Endothelial cell of umbilical vein (primary cell): ENCODE measurements at regions not wholly inside any gene's neighbourhood (a gene's known extent, or its start where the extent isn't known, plus 50 kb on each side); places are given as distances from the start of the nearest gene placed in this dataset.

ENCODE experiments used
- BruUV-seq: library from RNA; stranded (reverse); fragments of 400-500 nt; replicated peaks from 2 replicates; lab custom pipeline; 2021; lab: Mats Ljungman, UMichigan
- CTCF ChIA-PET: fragments of 300-600, 350-600 bp; sonication (Branson Sonifier 250); formaldehyde crosslinking; loops from one replicate; lab custom pipeline; 2021; ENCODE audit warnings: antibody characterized with exemption, inconsistent platforms; lab: Charles Lee
- POLR2A ChIA-PET: fragments of 300-600, 350-600 bp; sonication (Branson Sonifier 250); formaldehyde crosslinking; loops from one replicate; lab custom pipeline; 2021; ENCODE audit warnings: antibody characterized with exemption, inconsistent platforms; lab: Charles Lee
- DNase-seq: peaks from one replicate; pipeline ENCODE4 v3.0.0-alpha.2; 2011; ENCODE audit warnings: low read depth, low spot score
- FAIRE-seq: peaks from 2 replicates; lab custom pipeline; 2011; peaks lifted over from hg19 to GRCh38; lab: Jason Lieb, UNC
- H2AFZ ChIP-seq: 2 replicates; pipeline ENCODE4 v1.6.0; 2012; ENCODE audit warnings: low read depth, low read length, control low read depth, inconsistent platforms
- H3K27ac ChIP-seq: 2 replicates; pipeline ENCODE4 v1.5.1; 2011; ENCODE audit warnings: low read depth, mild to moderate bottlenecking, control low read depth, low read length, moderate library complexity; ENCODE audit not compliant: insufficient read depth
- H3K27me3 ChIP-seq, 2 experiments: 2 replicates each; pipeline versions ENCODE4 v1.6.0 to v1.6.1; 2011; ENCODE audit warnings: low read length in 2 of 2, mixed read lengths in 1 of 2; ENCODE audit not compliant: control insufficient read depth in 2 of 2, insufficient read depth in 2 of 2
- H3K36me3 ChIP-seq, 2 experiments: 2 replicates in 1 of 2; 3 replicates in 1 of 2; pipeline ENCODE4 v1.5.1; 2011; ENCODE audit warnings: low read length in 2 of 2, mild to moderate bottlenecking in 1 of 2, moderate library complexity in 1 of 2; ENCODE audit not compliant: control insufficient read depth in 2 of 2, insufficient read depth in 2 of 2; ENCODE audit errors: extremely low read depth in 1 of 2
- H3K4me1 ChIP-seq: 3 replicates; pipeline ENCODE4 v1.5.1; 2011; ENCODE audit warnings: mild to moderate bottlenecking, low read length; ENCODE audit not compliant: control insufficient read depth, insufficient read depth; ENCODE audit errors: extremely low read depth
- H3K4me2 ChIP-seq: 2 replicates; pipeline ENCODE4 v1.6.1; 2011; ENCODE audit warnings: low read length, control low read depth, mixed read lengths; ENCODE audit not compliant: insufficient read depth
- H3K4me3 ChIP-seq, 3 experiments: fragments of 200-600 bp in 1 of 3; sonication (generic), shearing (Covaris generic) in 1 of 3; replicated peaks in 1 of 3; 2 replicates each; pipeline ENCODE4 v1.5.1; 2011 to 2016; ENCODE audit warnings: control low read depth in 3 of 3, low read length in 3 of 3, mild to moderate bottlenecking in 2 of 3, inconsistent platforms in 1 of 3, low read depth in 1 of 3, moderate library complexity in 1 of 3; ENCODE audit not compliant: insufficient read depth in 1 of 3
- H3K79me2 ChIP-seq: 2 replicates; pipeline ENCODE4 v1.6.0; 2012; ENCODE audit warnings: low read length, inconsistent platforms; ENCODE audit not compliant: control insufficient read depth, insufficient read depth
- H3K9ac ChIP-seq: replicated peaks from 2 replicates; pipeline ENCODE3; 2011; ENCODE audit warnings: low read length, control low read depth; ENCODE audit not compliant: insufficient read depth; ENCODE audit errors: extremely low read depth
- H3K9me1 ChIP-seq: replicated peaks from 3 replicates; pipeline ENCODE4 v1.6.0; 2011; ENCODE audit warnings: mild to moderate bottlenecking, low read length; ENCODE audit not compliant: control insufficient read depth, insufficient read depth; ENCODE audit errors: extremely low read depth
- H3K9me3 ChIP-seq: replicated peaks from 2 replicates; pipeline ENCODE4 v1.5.1; 2012; ENCODE audit warnings: low read length, inconsistent platforms; ENCODE audit not compliant: control insufficient read depth, insufficient read depth
- H4K20me1 ChIP-seq: replicated peaks from 2 replicates; pipeline ENCODE3; 2011; ENCODE audit warnings: mild to moderate bottlenecking, low read length; ENCODE audit not compliant: control insufficient read depth, insufficient read depth; ENCODE audit errors: extremely low read depth
- CTCF ChIP-seq, 2 donors: IDR thresholded peaks; 1 replicate in 1 of 2; 2 replicates in 1 of 2; pipeline ENCODE4 v1.5.1; 2011; ENCODE audit warnings: low read length in 2 of 2, mild to moderate bottlenecking in 2 of 2, moderate library complexity in 2 of 2, control low read depth in 1 of 2, inconsistent platforms in 1 of 2, low read depth in 1 of 2; ENCODE audit not compliant: insufficient read depth in 1 of 2; ENCODE audit errors: extremely low read depth in 1 of 2
- EZH2 ChIP-seq: IDR thresholded peaks from 2 replicates; pipeline ENCODE4 v1.6.1; 2012; ENCODE audit warnings: borderline replicate concordance, low read depth, mild to moderate bottlenecking, moderate library complexity, low read length, inconsistent platforms; ENCODE audit not compliant: severe bottlenecking
- FOS ChIP-seq: IDR thresholded peaks from 2 replicates; pipeline ENCODE4 v1.6.1; 2011; ENCODE audit warnings: mild to moderate bottlenecking, low read length, moderate library complexity, borderline replicate concordance; ENCODE audit not compliant: insufficient read depth
- GATA2 ChIP-seq: IDR thresholded peaks from 2 replicates; pipeline ENCODE4 v1.7.0; 2011; ENCODE audit warnings: low read depth, mild to moderate bottlenecking, moderate library complexity, mixed read lengths, low read length; ENCODE audit not compliant: insufficient read length, insufficient read depth
- JUN ChIP-seq: IDR thresholded peaks from 2 replicates; pipeline ENCODE4 v1.6.1; 2011; ENCODE audit warnings: borderline replicate concordance, low read depth; ENCODE audit not compliant: insufficient read length, insufficient read depth
- MAX ChIP-seq: IDR thresholded peaks from 2 replicates; pipeline ENCODE4 v1.6.1; 2011; ENCODE audit not compliant: insufficient read depth, insufficient read length
- MYC ChIP-seq: IDR thresholded peaks from one replicate; pipeline ENCODE4 v1.6.1; 2011; ENCODE audit warnings: mild to moderate bottlenecking, low read depth, low read length
- POLR2A ChIP-seq: IDR thresholded peaks from 2 replicates; pipeline ENCODE4 v1.6.1; 2012; ENCODE audit warnings: low read depth, mild to moderate bottlenecking, control low read depth, low read length
- POLR2AphosphoS5 ChIP-seq: IDR thresholded peaks from 2 replicates; pipeline ENCODE4 v1.6.1; 2012; ENCODE audit warnings: low read depth, mild to moderate bottlenecking, control low read depth, low read length, moderate library complexity; ENCODE audit not compliant: insufficient read depth
- dilution Hi-C: fragments of 300-500 bp; cut with MboI; formaldehyde crosslinking; loops from one replicate; pipeline ENCODE4 v1.15.0; 2019; ENCODE audit warnings: low sequenced_read_pairs; ENCODE audit not compliant: extremely low pct_ligation_motif_present
- intact Hi-C: fragments of 100-400 bp; cut with micrococcal nuclease; formaldehyde crosslinking; loops from one replicate; pipeline ENCODE4 v1.10.0; 2022

- Histone ChIP-seq H3K27ac (no peak overlapping the region), H2AFZ (no peak overlapping the region), H3K79me2 (peaks cover 78% of the 10 kb centered on the region), H3K4me1 (peaks cover 9% of the 10 kb centered on the region), H3K36me3 (peaks cover 0 to 2% of the 10 kb centered on the region in 2 experiments), H3K9me3 (no peaks in the 10 kb centered on the region), H3K9me1 (no peaks in the 10 kb centered on the region), H3K4me3 (no peak overlapping the region), H4K20me1 (no peaks in the 10 kb centered on the region), H3K27me3 (no peaks in the 10 kb centered on the region), H3K9ac (no peak overlapping the region), H3K4me2 (no peak overlapping the region)
- FAIRE-seq, result no peak
- dilution Hi-C loops (no loop called here), intact Hi-C loops (no loop called here)
- POLR2A ChIA-PET, result no interaction called here
- no TSS peak for BruUV-seq
- DNase-seq, result no peak
- no peak for TF ChIP-seq MAX
- CTCF ChIA-PET, result interaction anchor here (0.7 to 2.4 kb wide), 8 partner anchors 12 to 188 kb away, joined by 3 to 14 read pairs (median 6); no protein-coding TSS in a partner anchor
These were observed 171.1 kb upstream of the IL12A start for GRCh38 chr3:159817571-159817970.

- intact Hi-C loops (no loop called here), dilution Hi-C loops (no loop called here)
- Histone ChIP-seq H4K20me1 (no peaks in the 10 kb centered on the region), H3K27me3 (no peaks in the 10 kb centered on the region), H3K79me2 (peaks cover 78% of the 10 kb centered on the region), H3K36me3 (peaks cover 0 to 2% of the 10 kb centered on the region in 2 experiments), H3K9me3 (no peaks in the 10 kb centered on the region), H3K4me2 (no peak overlapping the region), H3K9me1 (no peaks in the 10 kb centered on the region), H3K27ac (no peak overlapping the region), H3K4me3 (no peak overlapping the region), H3K9ac (no peak overlapping the region), H2AFZ (no peak overlapping the region), H3K4me1 (peaks cover 11% of the 10 kb centered on the region)
- ChIA-PET CTCF (interaction anchor here (0.8 to 2.4 kb wide), 8 partner anchors 10 to 188 kb away, joined by 3 to 14 read pairs (median 6); no protein-coding TSS in a partner anchor), POLR2A (no interaction called here)
- FAIRE-seq, result no peak
- no TSS peak for BruUV-seq
- DNase-seq, result no peak
- no peak for TF ChIP-seq JUN
- no peak for TF ChIP-seq MYC
- no peak for TF ChIP-seq EZH2
- TF ChIP-seq FOS, result no peak
- no peak for TF ChIP-seq POLR2A
- TF ChIP-seq GATA2, result no peak
- TF ChIP-seq MAX, result no peak
- no peak for TF ChIP-seq POLR2AphosphoS5
- TF ChIP-seq CTCF (IDR thresholded peaks at IDR 0.05; ENCODE audit: extremely low read depth in 1 of 2, insufficient read depth in 1 of 2, low read depth in 1 of 2, low read length in 2 of 2), result no peak
These were observed 170.2 kb upstream of the IL12A start for GRCh38 chr3:159818399-159818798.
